GM12873 (cell line): ENCODE measurements at regions not wholly inside any gene's neighbourhood (a gene's known extent, or its start where the extent isn't known, plus 50 kb on each side); places are given as distances from the start of the nearest gene placed in this dataset.

ENCODE experiments used
- TF ChIP-seq, protein P1 (sequence below): IDR thresholded peaks from 2 replicates; pipeline ENCODE4 v1.5.1; 2012; ENCODE audit warnings: low read depth, mild to moderate bottlenecking, moderate library complexity, low read length, control low read depth; ENCODE audit not compliant: insufficient read depth; ENCODE audit errors: missing control alignments

DNA sequence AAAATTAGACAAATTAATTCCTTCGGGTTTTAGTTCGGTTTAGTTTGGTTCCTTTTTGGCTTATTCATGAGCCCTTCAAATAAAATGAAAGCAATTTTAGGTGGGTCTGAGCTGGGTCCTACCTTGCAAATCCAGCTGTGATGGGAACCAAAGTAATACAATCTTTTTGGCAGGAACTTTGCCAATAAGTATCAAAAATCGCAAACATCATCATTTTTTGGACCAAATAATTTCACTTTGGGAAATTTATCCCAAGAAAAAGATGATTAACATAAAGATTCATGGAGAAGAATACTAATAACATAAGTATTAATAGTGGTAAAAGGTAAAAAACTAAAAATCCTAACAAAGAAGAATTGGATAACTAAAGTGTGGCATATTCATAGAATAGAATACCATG, 67.8 kb upstream of the MYOCD start:
- TF ChIP-seq, protein P1, sequence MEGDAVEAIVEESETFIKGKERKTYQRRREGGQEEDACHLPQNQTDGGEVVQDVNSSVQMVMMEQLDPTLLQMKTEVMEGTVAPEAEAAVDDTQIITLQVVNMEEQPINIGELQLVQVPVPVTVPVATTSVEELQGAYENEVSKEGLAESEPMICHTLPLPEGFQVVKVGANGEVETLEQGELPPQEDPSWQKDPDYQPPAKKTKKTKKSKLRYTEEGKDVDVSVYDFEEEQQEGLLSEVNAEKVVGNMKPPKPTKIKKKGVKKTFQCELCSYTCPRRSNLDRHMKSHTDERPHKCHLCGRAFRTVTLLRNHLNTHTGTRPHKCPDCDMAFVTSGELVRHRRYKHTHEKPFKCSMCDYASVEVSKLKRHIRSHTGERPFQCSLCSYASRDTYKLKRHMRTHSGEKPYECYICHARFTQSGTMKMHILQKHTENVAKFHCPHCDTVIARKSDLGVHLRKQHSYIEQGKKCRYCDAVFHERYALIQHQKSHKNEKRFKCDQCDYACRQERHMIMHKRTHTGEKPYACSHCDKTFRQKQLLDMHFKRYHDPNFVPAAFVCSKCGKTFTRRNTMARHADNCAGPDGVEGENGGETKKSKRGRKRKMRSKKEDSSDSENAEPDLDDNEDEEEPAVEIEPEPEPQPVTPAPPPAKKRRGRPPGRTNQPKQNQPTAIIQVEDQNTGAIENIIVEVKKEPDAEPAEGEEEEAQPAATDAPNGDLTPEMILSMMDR = no peak

DNA sequence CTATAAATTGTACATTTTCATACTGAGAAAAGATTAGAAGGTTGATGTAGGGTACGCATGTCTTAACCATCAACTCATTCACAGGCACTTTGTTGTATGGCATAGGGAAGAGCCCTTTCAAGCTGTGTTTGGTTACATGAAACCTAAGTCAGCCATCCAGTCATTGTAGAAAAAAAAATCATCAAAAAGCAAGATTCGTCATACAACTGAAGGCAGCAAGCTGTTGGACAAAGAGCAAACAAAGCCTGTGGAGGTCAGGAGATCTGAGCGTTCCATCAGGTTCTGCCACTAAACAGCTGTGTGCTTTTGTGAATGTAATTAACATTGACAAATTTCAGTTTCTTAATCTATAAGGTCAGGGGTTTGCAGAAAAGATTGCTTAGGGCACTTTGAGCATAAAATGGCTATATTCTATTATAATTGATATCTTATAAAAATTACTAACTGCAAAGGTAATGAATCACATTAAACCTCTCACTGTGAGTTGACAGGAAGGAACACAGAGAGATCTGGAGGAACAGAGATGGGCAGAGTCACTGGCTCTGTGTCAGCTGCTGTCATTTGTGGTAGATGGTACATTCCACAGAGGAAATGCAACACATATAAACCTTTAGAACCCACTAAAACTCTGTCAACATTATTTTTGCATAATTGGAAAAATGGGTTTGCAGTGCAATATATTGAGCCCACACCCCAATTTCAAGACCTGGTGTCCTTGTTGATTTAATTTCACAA, 66.3 kb upstream of the MYOCD start:
- TF ChIP-seq, protein P1 = no peak

DNA sequence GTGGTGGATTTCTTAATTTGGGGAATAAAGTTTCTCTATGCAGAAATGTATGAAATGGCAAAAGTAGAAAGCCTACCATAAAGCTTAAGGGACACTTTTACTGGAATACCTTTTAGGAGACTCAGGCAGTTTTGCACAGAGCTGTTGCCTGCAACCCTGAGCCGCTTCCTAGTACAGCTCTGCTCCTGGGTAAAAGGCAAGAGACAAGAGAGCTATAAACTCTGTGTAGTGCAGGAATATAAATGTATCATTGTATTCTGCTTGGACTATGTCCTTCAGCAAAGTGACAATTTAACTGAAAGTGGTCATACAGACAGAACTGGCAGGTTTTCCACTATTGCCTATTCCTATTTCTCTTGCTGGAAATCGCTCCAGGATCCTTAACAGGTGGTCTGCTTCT, 65.3 kb upstream of the MYOCD start:
- TF ChIP-seq, protein P1 = no peak

DNA sequence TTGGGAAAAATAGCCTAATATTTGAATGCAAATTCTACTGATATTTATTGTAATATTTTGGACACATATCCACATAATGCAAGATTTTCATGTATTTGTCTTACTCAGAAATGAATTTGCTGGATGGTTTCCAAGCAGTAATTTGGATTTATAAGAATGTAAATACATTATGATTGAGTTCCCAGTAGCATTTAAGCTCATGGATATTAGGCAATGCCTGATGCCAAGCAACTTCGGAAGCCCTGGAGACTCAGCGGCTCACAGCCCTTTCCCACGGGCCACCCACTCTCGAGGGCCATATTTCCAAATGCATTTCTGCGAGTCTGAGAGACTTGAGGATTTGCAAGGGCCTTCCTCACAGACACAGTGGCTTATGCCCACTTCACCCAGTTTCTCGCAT, 62.1 kb upstream of the MYOCD start:
- TF ChIP-seq, protein P1 = no peak

DNA sequence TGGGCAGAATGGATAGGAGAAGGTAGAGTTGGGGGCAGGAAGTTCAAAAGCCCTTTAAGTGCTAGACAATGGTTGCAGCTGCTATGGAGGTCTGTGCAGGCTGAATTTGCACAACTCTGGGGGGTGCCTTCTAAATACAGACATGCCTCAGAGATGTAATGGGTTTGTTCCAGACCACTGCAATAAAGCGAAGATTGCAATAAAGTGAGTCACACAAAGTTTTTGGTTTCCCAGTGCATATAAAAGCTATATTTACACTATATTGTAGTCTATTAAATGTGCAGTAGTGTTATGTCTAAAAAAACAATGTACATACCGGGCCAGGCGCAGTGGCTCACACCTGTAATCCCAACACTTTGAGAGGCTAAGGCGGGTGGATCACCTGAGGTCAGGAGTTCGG, 60.5 kb upstream of the MYOCD start:
- TF ChIP-seq, protein P1 = no peak

DNA sequence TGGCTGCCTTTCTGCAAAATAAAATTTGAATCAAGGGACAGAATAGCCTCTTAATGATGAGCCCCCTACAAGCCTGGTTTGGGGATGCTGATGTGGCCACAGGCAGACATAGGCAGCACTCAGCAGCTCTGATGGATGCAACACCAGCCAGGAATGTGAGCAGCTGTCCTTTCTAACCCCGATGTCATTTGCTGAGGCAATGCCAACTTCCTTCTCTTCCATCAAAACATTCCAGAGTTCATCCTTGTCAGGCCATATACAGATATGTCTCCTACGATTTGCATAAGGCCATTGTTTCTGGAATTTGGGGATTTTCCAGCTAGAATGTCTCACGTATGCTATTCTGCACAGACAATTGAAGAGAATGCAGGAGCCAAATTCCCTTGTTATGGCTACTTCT, 52.1 kb upstream of the MYOCD start:
- TF ChIP-seq, protein P1 = no peak
